H1 (cell line): ENCODE measurements at regions not wholly inside any gene's neighbourhood (a gene's known extent, or its start where the extent isn't known, plus 50 kb on each side); places are given as distances from the start of the nearest gene placed in this dataset.
A peak's percentile ranks its signal among the peaks of the same experiment; 100 is the strongest.

Experiments used
- CTCF ChIA-PET: fragments of 300-600 bp; sonication (Branson Sonifier 250); formaldehyde crosslinking; loops from one replicate; lab custom pipeline; 2021; ENCODE audit not compliant: partially characterized antibody; lab: Charles Lee
- POLR2A ChIA-PET: fragments of 300-600 bp; sonication (Branson Sonifier 250); formaldehyde crosslinking; loops from one replicate; lab custom pipeline; 2021; ENCODE audit warnings: inconsistent platforms; ENCODE audit not compliant: partially characterized antibody; lab: Charles Lee
- DNase-seq, 2 experiments: peaks; one replicate each; pipeline versions ENCODE4 v3.0.0 to v3.0.0-alpha.2; 2010 to 2022; ENCODE audit warnings: low spot score in 2 of 2, low read depth in 1 of 2, mixed read lengths in 1 of 2
- FAIRE-seq: peaks from 2 replicates; lab custom pipeline; 2011; peaks lifted over from hg19 to GRCh38; lab: Jason Lieb, UNC
- H2AFZ ChIP-seq: 2 replicates; pipeline ENCODE4 v1.8.1; 2012; ENCODE audit warnings: low read length, inconsistent platforms
- H2AK5ac ChIP-seq: 2 replicates; pipeline ENCODE4 v1.6.1; 2013; ENCODE audit warnings: low read depth, low read length
- H2BK120ac ChIP-seq: replicated peaks from 2 replicates; pipeline ENCODE3; 2013; ENCODE audit warnings: low read depth, low read length, inconsistent platforms
- H2BK12ac ChIP-seq: 2 replicates; pipeline ENCODE4 v1.6.1; 2013; ENCODE audit warnings: low read depth, low read length
- H2BK15ac ChIP-seq: 2 replicates; pipeline ENCODE4 v1.6.1; 2013; ENCODE audit warnings: low read length
- H2BK20ac ChIP-seq: 2 replicates; pipeline ENCODE4 v1.6.1; 2013; ENCODE audit warnings: low read length
- H2BK5ac ChIP-seq: 2 replicates; pipeline ENCODE4 v1.6.1; 2013; ENCODE audit warnings: low read depth, low read length
- H3K14ac ChIP-seq: 2 replicates; pipeline ENCODE4 v1.6.1; 2013; ENCODE audit warnings: inconsistent platforms; ENCODE audit not compliant: insufficient read length
- H3K18ac ChIP-seq: 2 replicates; pipeline ENCODE4 v1.6.1; 2013; ENCODE audit warnings: low read length; ENCODE audit errors: extremely low read depth
- H3K23ac ChIP-seq: 2 replicates; pipeline ENCODE4 v1.6.1; 2013; ENCODE audit warnings: inconsistent platforms; ENCODE audit not compliant: insufficient read length
- H3K23me2 ChIP-seq: 2 replicates; pipeline ENCODE4 v1.6.1; 2013; ENCODE audit warnings: low read depth, low read length
- H3K27ac ChIP-seq: 2 replicates; pipeline ENCODE4 v1.6.1; 2011; ENCODE audit warnings: low read depth, low read length, inconsistent platforms
- H3K27me3 ChIP-seq, 4 experiments: replicated peaks in 1 of 4; 1 replicate in 1 of 4; 2 replicates in 3 of 4; pipeline versions ENCODE4 v1.6.1 to v1.8.1; 2011 to 2013; ENCODE audit warnings: low read length in 3 of 4, mild to moderate bottlenecking in 3 of 4, inconsistent platforms in 2 of 4, mixed read lengths in 2 of 4, moderate library complexity in 1 of 4; ENCODE audit not compliant: control insufficient read depth in 3 of 4, insufficient read depth in 3 of 4; ENCODE audit errors: extremely low read depth in 1 of 4
- H3K36me3 ChIP-seq, 4 experiments: 2 replicates each; pipeline versions ENCODE4 v1.6.1 to v1.8.1; 2011 to 2013; ENCODE audit warnings: mild to moderate bottlenecking in 4 of 4, low read length in 3 of 4, moderate library complexity in 2 of 4, control low read depth in 1 of 4, inconsistent platforms in 1 of 4; ENCODE audit not compliant: insufficient read depth in 4 of 4, control insufficient read depth in 2 of 4
- H3K4ac ChIP-seq: replicated peaks from 2 replicates; pipeline ENCODE3; 2013; ENCODE audit warnings: low read length, low read depth, mixed read lengths, inconsistent platforms; ENCODE audit not compliant: insufficient read length
- H3K4me1 ChIP-seq, 4 experiments: replicated peaks in 1 of 4; 1 replicate in 1 of 4; 2 replicates in 3 of 4; pipeline versions ENCODE4 v1.6.1 to v1.8.1; 2011 to 2013; ENCODE audit warnings: low read length in 3 of 4, inconsistent platforms in 2 of 4, mixed read lengths in 1 of 4; ENCODE audit not compliant: insufficient read depth in 4 of 4, control insufficient read depth in 3 of 4
- H3K4me2 ChIP-seq, 2 experiments: 2 replicates each; pipeline versions ENCODE4 v1.6.1 to v1.8.1; 2011 to 2013; ENCODE audit warnings: low read depth in 2 of 2, low read length in 2 of 2, control low read depth in 1 of 2, inconsistent platforms in 1 of 2, mild to moderate bottlenecking in 1 of 2; ENCODE audit not compliant: insufficient read depth in 1 of 2
- H3K4me3 ChIP-seq, 4 experiments: fragments of 200-600, 300-600 bp in 1 of 4; sonication (generic), shearing (Covaris generic), sonication (Bioruptor Twin) in 1 of 4; 2 replicates each; pipeline versions ENCODE4 v1.5.1 to v1.8.1; 2011 to 2016; ENCODE audit warnings: low read length in 4 of 4, low read depth in 3 of 4, control low read depth in 2 of 4, inconsistent platforms in 2 of 4, mild to moderate bottlenecking in 2 of 4, mixed read lengths in 1 of 4, moderate library complexity in 1 of 4; ENCODE audit not compliant: insufficient read depth in 2 of 4; ENCODE audit errors: extremely low read depth in 1 of 4
- H3K56ac ChIP-seq: replicated peaks from 2 replicates; pipeline ENCODE3; 2013; ENCODE audit warnings: low read depth, mild to moderate bottlenecking, mixed read lengths, low read length, inconsistent platforms; ENCODE audit not compliant: insufficient read length
- H3K79me1 ChIP-seq: 2 replicates; pipeline ENCODE4 v1.6.1; 2013; ENCODE audit warnings: low read depth, low read length, control low read depth
- H3K79me2 ChIP-seq, 2 experiments: 2 replicates each; pipeline versions ENCODE4 v1.6.1 to v1.8.1; 2012 to 2013; ENCODE audit warnings: low read length in 2 of 2, mild to moderate bottlenecking in 2 of 2, inconsistent platforms in 1 of 2; ENCODE audit not compliant: insufficient read depth in 2 of 2, control insufficient read depth in 1 of 2
- H3K9ac ChIP-seq, 4 experiments: replicated peaks in 1 of 4; 1 replicate in 1 of 4; 2 replicates in 3 of 4; pipeline versions ENCODE4 v1.6.1 to v1.8.1; 2011 to 2013; ENCODE audit warnings: low read depth in 3 of 4, low read length in 3 of 4, control low read depth in 2 of 4, mild to moderate bottlenecking in 2 of 4, moderate library complexity in 2 of 4, inconsistent platforms in 1 of 4; ENCODE audit errors: extremely low read depth in 1 of 4
- H3K9me3 ChIP-seq, 2 experiments: 2 replicates each; pipeline versions ENCODE4 v1.6.1 to v1.8.1; 2012 to 2013; ENCODE audit warnings: mild to moderate bottlenecking in 2 of 2, moderate library complexity in 2 of 2, control low read depth in 1 of 2, inconsistent platforms in 1 of 2, low read depth in 1 of 2, low read length in 1 of 2, mixed read lengths in 1 of 2; ENCODE audit not compliant: insufficient read depth in 2 of 2
- H4K20me1 ChIP-seq, 2 experiments: replicated peaks in 1 of 2; 2 replicates each; pipeline versions ENCODE3 to v1.8.1; 2011 to 2013; ENCODE audit warnings: inconsistent platforms in 2 of 2, low read length in 2 of 2, mild to moderate bottlenecking in 1 of 2; ENCODE audit not compliant: insufficient read depth in 2 of 2, control insufficient read depth in 1 of 2
- H4K5ac ChIP-seq: 2 replicates; pipeline ENCODE4 v1.6.1; 2013; ENCODE audit warnings: low read length, low read depth, mixed read lengths, inconsistent platforms; ENCODE audit not compliant: insufficient read length
- H4K8ac ChIP-seq: 2 replicates; pipeline ENCODE4 v1.8.0; 2013; ENCODE audit warnings: mild to moderate bottlenecking, moderate library complexity, low read length, inconsistent platforms; ENCODE audit not compliant: insufficient read depth; ENCODE audit errors: extremely low read depth
- H4K91ac ChIP-seq: replicated peaks from 2 replicates; pipeline ENCODE3; 2013; ENCODE audit warnings: low read length, mixed read lengths, inconsistent platforms; ENCODE audit not compliant: insufficient read length
- BRCA1 ChIP-seq: IDR thresholded peaks from 2 replicates; pipeline ENCODE4 v1.6.1; 2012; ENCODE audit warnings: low read depth, low read length, improper control_type of control experiment
- NRF1 ChIP-seq: IDR thresholded peaks from 2 replicates; pipeline ENCODE4 v1.6.1; 2011; ENCODE audit warnings: mild to moderate bottlenecking, low read depth, low read length, improper control_type of control experiment
- SP2 ChIP-seq: IDR thresholded peaks from 2 replicates; pipeline ENCODE4 v1.6.1; 2012; ENCODE audit warnings: mild to moderate bottlenecking, low read length, inconsistent platforms
- WGBS, 2 experiments: shearing (Covaris generic) in 1 of 2; methylation state at CpG; one replicate each; pipeline versions ENCODE4 v1.1.6 to v1.1.7; 2013 to 2015; ENCODE audit warnings: low lambda C conversion rate in 2 of 2, mixed read lengths in 2 of 2, inconsistent platforms in 1 of 2, low coverage in 1 of 2, missing lambda C conversion rate in 1 of 2; ENCODE audit not compliant: insufficient replicate concordance in 2 of 2, insufficient coverage in 1 of 2, insufficient read length in 1 of 2; ENCODE audit errors: extremely low coverage in 1 of 2, missing lambda C conversion rate in 1 of 2; 5-methylcytosine and 5-hydroxymethylcytosine counted together

- DNase-seq (peak in 1 of 2 experiments; percentile 9), FAIRE-seq (no peak)
- Histone ChIP-seq H3K27ac (no peak overlapping the region), H3K27me3 (no peaks in the 10 kb centered on the region), H3K4me3 (no peak overlapping the region), H2BK5ac (no peak overlapping the region), H3K36me3 (peaks cover 0 to 4% (median 0%) of the 10 kb centered on the region in 4 experiments; a peak in 1 of 8 replicates), H4K8ac (no peak overlapping the region), H4K91ac (no peak overlapping the region), H4K20me1 (no peaks in the 10 kb centered on the region), H2BK120ac (no peak overlapping the region), H3K18ac (no peak overlapping the region), H2BK20ac (no peak overlapping the region), H3K9me3 (peaks cover 13% of the 10 kb centered on the region in 2 experiments), H3K23ac (no peak overlapping the region), H3K23me2 (no peaks in the 10 kb centered on the region), H3K4me2 (no peak overlapping the region), H2AK5ac (no peak overlapping the region), H3K79me2 (no peaks in the 10 kb centered on the region), H3K4me1 (peaks cover 0 to 3% (median 0%) of the 10 kb centered on the region in 4 experiments; a peak in 1 of 7 replicates), H4K5ac (no peak overlapping the region), H3K4ac (no peak overlapping the region), H3K79me1 (no peaks in the 10 kb centered on the region), H3K14ac (no peak overlapping the region), H2AFZ (no peak overlapping the region; the same call in 1 of the 2 replicates), H3K9ac (no peak overlapping the region), H3K56ac (no peak overlapping the region), H2BK15ac (no peak overlapping the region), H2BK12ac (no peak overlapping the region; the same call in 1 of the 2 replicates)
- ChIA-PET POLR2A (no interaction called here), CTCF (no interaction called here)
- 100% methylated on average over 2 of the region's 3 CpGs; no CpG with 5 or more reads in 1 of the 2 experiments for WGBS, 2 experiments
- TF ChIP-seq BRCA1 (no peak), SP2 (no peak), NRF1 (no peak)
Observed at GRCh38 chr4:45358573-45359506, 632.5 kb upstream of the GNPDA2 start.
